Astrocyte (in vitro differentiated cells and primary cell): ENCODE measurements at regions not wholly inside any gene's neighbourhood (a gene's known extent, or its start where the extent isn't known, plus 50 kb on each side); places are given as distances from the start of the nearest gene placed in this dataset.

ENCODE experiments used
- DNase-seq: peaks from one replicate; pipeline ENCODE4 v3.0.0-alpha.2; 2010; ENCODE audit warnings: low read depth
- FAIRE-seq: peaks from 2 replicates; lab custom pipeline; 2011; peaks lifted over from hg19 to GRCh38; lab: Jason Lieb, UNC
- H2AFZ ChIP-seq: 2 replicates; pipeline ENCODE4 v1.6.0; 2012; ENCODE audit warnings: low read depth, low read length, inconsistent platforms
- H3K27ac ChIP-seq: 2 replicates; pipeline ENCODE4 v1.5.1; 2011; ENCODE audit warnings: low read depth, low read length, inconsistent platforms
- H3K27me3 ChIP-seq: 2 replicates; pipeline ENCODE4 v1.6.0; 2011; ENCODE audit warnings: low read length, inconsistent platforms; ENCODE audit not compliant: insufficient read depth
- H3K36me3 ChIP-seq: 2 replicates; pipeline ENCODE4 v1.5.1; 2011; ENCODE audit warnings: low read length, inconsistent platforms; ENCODE audit not compliant: insufficient read depth
- H3K4me1 ChIP-seq: 2 replicates; pipeline ENCODE4 v1.5.1; 2011; ENCODE audit warnings: low read length, inconsistent platforms; ENCODE audit not compliant: insufficient read depth
- H3K4me2 ChIP-seq: 2 replicates; pipeline ENCODE4 v1.6.0; 2012; ENCODE audit warnings: low read length, inconsistent platforms
- H3K4me3 ChIP-seq: 2 replicates; pipeline ENCODE4 v1.5.1; 2011; ENCODE audit warnings: low read depth, mild to moderate bottlenecking, low read length, inconsistent platforms; ENCODE audit not compliant: insufficient read depth
- H3K79me2 ChIP-seq: 2 replicates; pipeline ENCODE4 v1.6.0; 2012; ENCODE audit warnings: mild to moderate bottlenecking, low read length, inconsistent platforms; ENCODE audit not compliant: insufficient read depth
- H3K9ac ChIP-seq: 2 replicates; pipeline ENCODE4 v1.6.0; 2012; ENCODE audit warnings: mild to moderate bottlenecking, low read length, inconsistent platforms
- H3K9me3 ChIP-seq: 2 replicates; pipeline ENCODE4 v1.5.1; 2012; ENCODE audit warnings: low read depth, mild to moderate bottlenecking, low read length, inconsistent platforms; ENCODE audit not compliant: insufficient read depth
- H4K20me1 ChIP-seq: 2 replicates; pipeline ENCODE4 v1.6.0; 2012; ENCODE audit warnings: low read length, inconsistent platforms; ENCODE audit not compliant: insufficient read depth
- H3K27ac Mint-ChIP-seq: one replicate; pipeline ENCODE4 v1.8.0; 2021; ENCODE audit warnings: mild to moderate bottlenecking, mixed read lengths; ENCODE audit not compliant: unreplicated experiment
- H3K27me3 Mint-ChIP-seq: one replicate; pipeline ENCODE4 v1.8.0; 2021; ENCODE audit warnings: low read depth, mixed read lengths; ENCODE audit not compliant: unreplicated experiment
- H3K36me3 Mint-ChIP-seq: one replicate; pipeline ENCODE4 v1.8.0; 2021; ENCODE audit warnings: low read depth, mixed read lengths; ENCODE audit not compliant: unreplicated experiment
- H3K4me1 Mint-ChIP-seq: one replicate; pipeline ENCODE4 v1.8.0; 2021; ENCODE audit warnings: low read depth, mixed read lengths; ENCODE audit not compliant: unreplicated experiment
- H3K4me3 Mint-ChIP-seq: one replicate; pipeline ENCODE4 v1.8.0; 2021; ENCODE audit warnings: mild to moderate bottlenecking, moderate library complexity, mixed read lengths; ENCODE audit not compliant: unreplicated experiment
- H3K9me3 Mint-ChIP-seq: one replicate; pipeline ENCODE4 v1.8.0; 2021; ENCODE audit warnings: mild to moderate bottlenecking, mixed read lengths; ENCODE audit not compliant: unreplicated experiment
- EZH2 ChIP-seq: IDR thresholded peaks from 2 replicates; pipeline ENCODE4 v1.6.1; 2012; ENCODE audit warnings: mild to moderate bottlenecking, low read length, inconsistent platforms; ENCODE audit not compliant: insufficient read depth
- TF ChIP-seq, protein P1 (sequence below): IDR thresholded peaks from 2 replicates; pipeline ENCODE4 v1.5.1; 2011; ENCODE audit warnings: low read depth, mild to moderate bottlenecking, inconsistent platforms, low read length, moderate library complexity; ENCODE audit not compliant: insufficient read depth

- H3K4me2 ChIP-seq: no peak overlapping the region
- no peaks in the 10 kb centered on the region for H4K20me1 ChIP-seq
- FAIRE-seq (no peak), DNase-seq (no peak)
- H3K4me3 ChIP-seq: no peak overlapping the region
- TF ChIP-seq EZH2: no peak
- TF ChIP-seq, protein P1, sequence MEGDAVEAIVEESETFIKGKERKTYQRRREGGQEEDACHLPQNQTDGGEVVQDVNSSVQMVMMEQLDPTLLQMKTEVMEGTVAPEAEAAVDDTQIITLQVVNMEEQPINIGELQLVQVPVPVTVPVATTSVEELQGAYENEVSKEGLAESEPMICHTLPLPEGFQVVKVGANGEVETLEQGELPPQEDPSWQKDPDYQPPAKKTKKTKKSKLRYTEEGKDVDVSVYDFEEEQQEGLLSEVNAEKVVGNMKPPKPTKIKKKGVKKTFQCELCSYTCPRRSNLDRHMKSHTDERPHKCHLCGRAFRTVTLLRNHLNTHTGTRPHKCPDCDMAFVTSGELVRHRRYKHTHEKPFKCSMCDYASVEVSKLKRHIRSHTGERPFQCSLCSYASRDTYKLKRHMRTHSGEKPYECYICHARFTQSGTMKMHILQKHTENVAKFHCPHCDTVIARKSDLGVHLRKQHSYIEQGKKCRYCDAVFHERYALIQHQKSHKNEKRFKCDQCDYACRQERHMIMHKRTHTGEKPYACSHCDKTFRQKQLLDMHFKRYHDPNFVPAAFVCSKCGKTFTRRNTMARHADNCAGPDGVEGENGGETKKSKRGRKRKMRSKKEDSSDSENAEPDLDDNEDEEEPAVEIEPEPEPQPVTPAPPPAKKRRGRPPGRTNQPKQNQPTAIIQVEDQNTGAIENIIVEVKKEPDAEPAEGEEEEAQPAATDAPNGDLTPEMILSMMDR: no peak
- H3K9me3 Mint-ChIP-seq: peaks cover 7% of the 10 kb centered on the region
- H3K4me3 Mint-ChIP-seq: no peak overlapping the region
- H3K9ac ChIP-seq: no peak overlapping the region
- peaks cover 4% of the 10 kb centered on the region for H3K9me3 ChIP-seq
- H3K27me3 Mint-ChIP-seq: peaks cover 29% of the 10 kb centered on the region
- peaks cover 17% of the 10 kb centered on the region for H3K27me3 ChIP-seq
- H2AFZ ChIP-seq: no peak overlapping the region
- peaks cover 2% of the 10 kb centered on the region for H3K4me1 ChIP-seq
- no peaks in the 10 kb centered on the region for H3K36me3 ChIP-seq
- peaks cover 3% of the 10 kb centered on the region for H3K4me1 Mint-ChIP-seq
- H3K79me2 ChIP-seq: no peaks in the 10 kb centered on the region
- H3K27ac Mint-ChIP-seq: no peak overlapping the region
- H3K36me3 Mint-ChIP-seq: no peaks in the 10 kb centered on the region
- H3K27ac ChIP-seq: no peak overlapping the region
Measured at GRCh38 chr20:47863315-47863965, 78.2 kb upstream of the SULF2 start.

- H3K36me3 Mint-ChIP-seq: no peaks in the 10 kb centered on the region
- peaks cover 8% of the 10 kb centered on the region for H3K4me1 ChIP-seq
- H4K20me1 ChIP-seq: no peaks in the 10 kb centered on the region
- no peak overlapping the region for H3K27ac ChIP-seq
- DNase-seq (no peak), FAIRE-seq (no peak)
- no peak overlapping the region for H3K27ac Mint-ChIP-seq
- H3K27me3 ChIP-seq: peaks cover 13% of the 10 kb centered on the region
- H3K9me3 ChIP-seq: peaks cover 4% of the 10 kb centered on the region
- H3K4me1 Mint-ChIP-seq: peaks cover 9% of the 10 kb centered on the region
- no peak overlapping the region for H3K4me3 ChIP-seq
- H3K4me3 Mint-ChIP-seq: no peak overlapping the region
- peaks cover 24% of the 10 kb centered on the region for H3K27me3 Mint-ChIP-seq
- H3K9me3 Mint-ChIP-seq: peaks cover 7% of the 10 kb centered on the region
- H2AFZ ChIP-seq: no peak overlapping the region
- H3K9ac ChIP-seq: no peak overlapping the region
- H3K79me2 ChIP-seq: no peaks in the 10 kb centered on the region
- H3K36me3 ChIP-seq: no peaks in the 10 kb centered on the region
- no peak overlapping the region for H3K4me2 ChIP-seq
- TF ChIP-seq, protein P1: no peak
- no peak for TF ChIP-seq EZH2
Measured at GRCh38 chr20:47862574-47863240, 77.4 kb upstream of the SULF2 start.

DNA sequence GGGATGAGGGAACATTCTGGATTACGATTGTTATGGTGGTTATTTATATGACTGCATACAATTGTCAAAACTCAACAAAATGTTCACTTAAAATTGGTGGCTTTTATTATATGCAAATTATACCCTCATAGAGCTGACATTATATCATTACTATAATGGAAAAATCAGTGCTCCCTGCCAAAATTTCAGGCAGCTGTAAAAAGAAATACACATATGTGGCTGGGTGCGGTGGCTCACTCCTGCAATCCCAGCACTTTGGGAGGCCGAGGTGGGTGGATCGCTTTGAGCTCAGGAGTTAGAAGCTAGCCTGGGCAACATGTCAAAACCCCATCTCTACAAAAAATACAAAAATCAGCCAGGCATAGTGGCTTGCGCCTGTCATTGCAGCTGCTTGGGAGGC, 75.8 kb upstream of the SULF2 start:
- H3K9ac ChIP-seq: no peak overlapping the region
- peaks cover 16% of the 10 kb centered on the region for H3K27me3 Mint-ChIP-seq
- no peak overlapping the region for H3K27ac ChIP-seq
- H3K27ac Mint-ChIP-seq: no peak overlapping the region
- H3K9me3 ChIP-seq: peaks cover 4% of the 10 kb centered on the region
- no peaks in the 10 kb centered on the region for H3K36me3 Mint-ChIP-seq
- TF ChIP-seq EZH2: no peak
- TF ChIP-seq, protein P1: no peak
- FAIRE-seq: no peak
- DNase-seq: no peak
- no peak overlapping the region for H3K4me2 ChIP-seq
- H3K4me3 Mint-ChIP-seq: no peak overlapping the region
- H3K9me3 Mint-ChIP-seq: peaks cover 12% of the 10 kb centered on the region
- H4K20me1 ChIP-seq: no peaks in the 10 kb centered on the region
- H3K36me3 ChIP-seq: no peaks in the 10 kb centered on the region
- H3K4me1 ChIP-seq: peaks cover 17% of the 10 kb centered on the region
- H3K4me3 ChIP-seq: no peak overlapping the region
- no peak overlapping the region for H2AFZ ChIP-seq
- peaks cover 9% of the 10 kb centered on the region for H3K27me3 ChIP-seq
- H3K79me2 ChIP-seq: no peaks in the 10 kb centered on the region
- peaks cover 18% of the 10 kb centered on the region for H3K4me1 Mint-ChIP-seq
